Pons (tissue), 1 donor: ENCODE measurements at regions not wholly inside any gene's neighbourhood (a gene's known extent, or its start where the extent isn't known, plus 50 kb on each side); places are given as distances from the start of the nearest gene placed in this dataset.
A peak's percentile ranks its signal among the peaks of the same experiment; 100 is the strongest.
"Not testable (repeated sequence)": the region's sequence is repeated elsewhere in the genome, so short reads cannot be mapped to it uniquely, and the experiment has no call there.

Experiments used
- DNase-seq: peaks from one replicate; pipeline ENCODE4 v3.0.0-alpha.2; 2016; ENCODE audit warnings: low spot score

DNA sequence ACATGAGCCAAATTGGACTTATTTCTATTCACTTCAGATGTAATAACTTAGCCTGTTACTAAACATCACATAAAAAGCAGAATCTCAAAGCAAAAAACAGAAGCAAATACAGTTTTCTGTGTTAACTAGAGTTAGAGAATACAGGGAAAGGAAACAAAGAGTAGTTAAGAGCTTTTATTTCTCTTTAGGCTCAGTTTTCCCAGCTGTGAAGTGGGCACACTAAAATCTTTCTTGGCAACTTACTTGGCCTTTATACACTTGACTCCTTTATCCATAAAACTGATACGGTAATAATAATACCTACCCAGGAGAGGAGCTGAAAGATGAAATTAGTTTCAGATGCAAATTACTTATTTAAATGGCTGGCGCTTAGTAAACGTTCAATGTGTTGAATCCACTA, 132.8 kb upstream of the SPATS2L start:
- DNase-seq, result no peak

GRCh38 chr2:200174433-200175216, 131.9 kb upstream of the SPATS2L start:
- DNase-seq, result no peak

GRCh38 chr2:200177971-200178911, 128.3 kb upstream of the SPATS2L start:
- DNase-seq, result peak; percentile 19

GRCh38 chr2:200179151-200179550, 127.3 kb upstream of the SPATS2L start:
- DNase-seq, result no peak

GRCh38 chr2:200180943-200181342, 125.5 kb upstream of the SPATS2L start:
- no peak for DNase-seq

GRCh38 chr2:200181755-200182154, 124.7 kb upstream of the SPATS2L start:
- no peak for DNase-seq

DNA sequence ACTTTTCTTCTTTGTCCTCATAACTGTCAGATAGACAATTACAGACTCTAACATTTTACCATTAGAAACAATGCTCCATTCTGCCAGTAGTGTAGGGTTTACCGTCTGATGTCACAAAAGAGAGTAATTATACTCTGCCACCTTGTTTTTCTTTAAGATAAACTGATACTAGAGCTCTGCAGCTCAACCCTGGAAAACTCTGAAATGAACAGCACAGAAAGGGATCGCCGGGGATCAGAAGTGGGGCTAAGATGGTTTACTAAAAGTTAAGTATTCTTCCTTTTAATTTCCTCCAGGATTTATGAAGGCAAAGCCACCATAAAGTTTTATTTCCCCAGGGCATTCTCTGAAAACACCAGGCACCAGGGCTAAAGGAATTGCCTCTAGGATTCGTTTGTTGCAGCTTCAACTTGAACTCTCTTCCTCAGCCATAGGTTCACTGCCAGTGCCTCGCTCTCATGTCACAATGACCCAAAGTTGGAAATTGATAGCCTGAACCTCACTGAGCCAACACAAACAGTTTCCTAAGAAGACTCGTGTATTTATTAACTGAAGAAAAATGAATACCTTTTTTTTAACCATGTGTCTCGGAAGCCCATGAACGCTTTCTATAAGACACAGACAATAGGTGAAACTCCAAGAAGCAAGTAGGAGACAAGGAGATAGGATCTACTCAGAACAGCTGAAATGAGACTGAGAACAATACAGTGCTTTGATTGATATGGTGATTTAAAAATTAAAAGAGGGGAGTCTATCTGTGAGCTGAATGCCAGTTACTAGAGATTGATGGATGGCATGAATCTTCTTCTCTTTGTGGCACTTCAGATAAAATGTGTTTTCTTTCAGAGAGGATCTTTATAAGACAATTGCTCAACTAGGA, 121.5 kb upstream of the SPATS2L start:
- no peak for DNase-seq

GRCh38 chr2:200185628-200186000, 120.9 kb upstream of the SPATS2L start:
- no peak for DNase-seq

DNA sequence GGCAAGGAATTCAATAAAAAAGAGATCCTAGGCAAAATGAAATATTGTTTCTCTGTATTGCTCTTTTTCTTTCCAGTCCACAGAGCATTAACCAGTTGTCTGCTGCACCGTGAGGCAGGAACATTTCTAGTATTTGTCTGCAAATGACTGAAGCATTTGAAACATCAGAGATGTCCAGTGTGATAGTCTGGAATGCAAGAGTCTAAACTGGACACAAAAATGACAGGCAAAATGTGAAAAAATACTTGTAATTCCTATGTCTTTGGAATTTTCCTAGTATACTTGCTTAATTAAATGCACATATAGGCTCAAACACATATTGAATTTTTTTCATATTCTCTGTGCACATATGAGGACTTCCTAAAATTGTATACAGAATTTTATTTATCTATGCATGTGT, 120.5 kb upstream of the SPATS2L start:
- no peak for DNase-seq

- DNase-seq, result no peak
Observed at GRCh38 chr2:200188876-200189275, 117.6 kb upstream of the SPATS2L start.

DNA sequence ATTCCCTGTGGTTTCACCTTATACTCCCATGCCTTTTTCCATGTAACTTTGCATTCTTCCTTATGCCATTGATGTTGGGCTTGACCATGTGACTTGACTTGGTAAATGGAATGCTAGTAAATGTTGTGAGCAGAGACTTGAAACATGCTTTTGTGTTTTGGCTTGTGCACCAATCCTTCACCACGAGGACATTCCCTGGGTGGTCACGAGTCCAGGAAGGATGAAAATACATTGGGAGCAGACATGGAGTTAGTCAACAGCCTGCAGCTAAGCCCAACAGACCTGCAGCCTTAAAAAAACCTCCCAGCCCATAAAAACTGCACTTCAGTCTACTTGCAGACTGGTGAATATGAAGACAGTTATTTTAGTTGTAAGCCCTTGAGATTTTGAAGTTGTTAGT, 116.5 kb upstream of the SPATS2L start:
- DNase-seq, result no peak

- DNase-seq, result no peak
Observed at GRCh38 chr2:200193331-200193730, 113.2 kb upstream of the SPATS2L start.

- DNase-seq, result no peak
Observed at GRCh38 chr2:200193791-200194190, 112.7 kb upstream of the SPATS2L start.

DNA sequence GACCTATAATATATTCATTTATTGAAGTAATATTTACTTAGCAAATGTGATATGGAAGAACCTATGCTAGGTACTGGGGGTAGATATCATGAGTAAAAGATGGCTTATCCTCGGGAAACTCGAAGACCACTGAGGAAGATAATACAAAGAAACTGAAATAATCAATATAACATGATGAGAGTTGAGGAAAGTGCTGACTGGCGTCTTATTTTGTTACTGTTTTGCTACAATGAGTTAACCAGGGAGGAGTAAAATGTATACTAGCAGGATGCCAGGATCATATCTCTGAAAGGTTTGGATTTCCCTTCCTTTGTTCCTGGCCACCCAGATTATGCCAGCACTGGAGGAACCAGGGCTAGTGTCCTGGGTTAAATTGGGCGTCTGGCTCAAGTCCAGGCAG, 111.7 kb upstream of the SPATS2L start:
- DNase-seq, result no peak

DNA sequence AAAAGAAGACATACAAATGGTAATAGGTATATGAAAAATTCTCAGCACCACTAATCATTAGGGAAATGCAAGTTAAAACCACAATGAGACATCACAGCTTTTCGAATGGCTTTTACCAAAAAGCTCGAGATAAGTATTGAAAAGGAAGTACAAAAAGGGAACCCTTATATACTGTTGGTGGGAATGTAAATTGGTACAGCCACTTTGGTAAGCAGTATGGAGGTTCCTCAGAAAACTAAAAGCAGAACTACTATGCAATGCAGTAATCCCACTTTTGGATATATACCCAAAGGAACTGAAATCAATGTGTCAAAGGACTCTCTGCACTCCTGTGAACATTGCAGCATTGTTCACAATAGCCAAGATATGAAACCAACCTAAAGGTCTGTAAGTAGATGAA, 107.5 kb upstream of the SPATS2L start:
- peak; percentile 48 for DNase-seq

DNA sequence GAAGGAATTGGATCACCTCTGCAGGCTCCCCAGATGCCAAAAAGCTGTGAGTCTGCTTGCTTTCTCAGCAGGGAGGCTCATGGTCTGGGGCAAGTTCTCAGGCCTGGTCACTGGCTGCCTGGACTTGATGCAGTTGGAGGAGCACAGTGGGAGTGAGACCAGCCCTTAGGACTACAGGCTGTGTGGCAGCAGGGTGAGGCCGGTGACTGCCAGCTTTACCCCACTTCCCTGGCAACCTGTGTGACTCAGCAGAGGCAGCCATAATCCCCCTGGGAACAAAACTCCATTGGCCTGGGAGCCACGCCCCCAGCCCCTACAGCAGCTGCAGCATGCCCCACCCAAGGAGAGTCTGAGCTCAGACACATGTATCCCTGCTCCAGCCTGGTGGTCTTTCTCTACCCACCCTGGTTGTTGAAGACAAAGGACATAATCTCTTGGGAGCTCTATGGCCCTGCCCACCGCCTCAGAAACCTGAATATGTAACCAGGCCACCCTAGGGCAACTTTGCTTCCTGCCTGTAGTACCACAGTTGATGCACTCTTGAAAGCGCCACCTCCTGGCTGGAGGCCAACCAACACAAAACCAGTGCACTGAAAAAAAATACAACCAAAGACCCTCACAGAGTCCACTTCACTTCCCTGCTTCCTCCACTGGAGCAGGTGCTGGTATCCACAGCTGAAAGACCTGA, 106.8 kb upstream of the SPATS2L start:
- no peak for DNase-seq

- DNase-seq, result not testable (repeated sequence)
Observed at GRCh38 chr2:200201839-200202238, 104.7 kb upstream of the SPATS2L start.

DNA sequence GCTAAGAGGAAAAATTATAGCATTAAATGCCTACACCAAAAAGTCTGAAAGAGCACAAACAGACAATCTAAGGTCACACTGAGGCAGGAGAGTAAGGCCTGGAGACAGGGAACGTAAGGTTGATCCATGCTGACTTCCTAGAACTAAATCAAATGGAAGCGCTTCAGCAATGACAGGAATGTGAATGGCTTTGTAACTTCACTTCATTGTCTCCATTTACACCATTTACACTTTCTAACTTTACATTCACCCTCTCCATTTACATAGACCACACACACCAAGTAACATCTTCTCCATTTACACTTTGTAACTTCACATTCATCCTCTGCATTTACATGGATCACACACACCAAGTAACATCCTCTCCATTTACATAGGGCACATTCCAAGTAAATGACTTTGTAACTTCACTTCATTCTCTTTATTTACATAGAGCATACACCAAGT, 103.1 kb upstream of the SPATS2L start:
- DNase-seq, result no peak

- no peak for DNase-seq
Observed at GRCh38 chr2:200208041-200208440, 98.5 kb upstream of the SPATS2L start.

GRCh38 chr2:200209030-200209429, 97.5 kb upstream of the SPATS2L start:
- DNase-seq, result no peak

DNA sequence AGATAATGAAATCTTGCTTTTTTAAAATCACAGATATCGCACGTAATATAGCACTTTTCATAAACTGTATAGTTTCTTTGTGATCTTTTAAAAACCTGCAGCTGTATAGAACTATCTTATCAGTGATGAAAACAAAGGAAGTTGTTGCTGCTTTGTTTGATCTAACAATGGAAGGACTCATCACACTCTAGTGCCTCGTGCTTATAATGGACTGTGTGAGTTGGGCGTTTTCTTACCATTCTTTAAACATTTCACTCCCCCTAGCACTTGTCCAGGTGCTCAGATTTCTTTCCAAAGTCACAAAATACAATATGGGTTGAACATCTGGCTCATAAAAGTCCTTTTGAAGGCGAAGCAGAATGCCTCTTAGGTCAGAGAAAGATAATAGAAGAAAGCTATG, 94.8 kb upstream of the SPATS2L start:
- no peak for DNase-seq
